TTC549 (cell line): ENCODE measurements at regions not wholly inside any gene's neighbourhood (a gene's known extent, or its start where the extent isn't known, plus 50 kb on each side); places are given as distances from the start of the nearest gene placed in this dataset.

Source experiments
- FAIRE-seq: peaks from 2 replicates; lab custom pipeline; 2012; peaks lifted over from hg19 to GRCh38; lab: Jason Lieb, UNC

DNA sequence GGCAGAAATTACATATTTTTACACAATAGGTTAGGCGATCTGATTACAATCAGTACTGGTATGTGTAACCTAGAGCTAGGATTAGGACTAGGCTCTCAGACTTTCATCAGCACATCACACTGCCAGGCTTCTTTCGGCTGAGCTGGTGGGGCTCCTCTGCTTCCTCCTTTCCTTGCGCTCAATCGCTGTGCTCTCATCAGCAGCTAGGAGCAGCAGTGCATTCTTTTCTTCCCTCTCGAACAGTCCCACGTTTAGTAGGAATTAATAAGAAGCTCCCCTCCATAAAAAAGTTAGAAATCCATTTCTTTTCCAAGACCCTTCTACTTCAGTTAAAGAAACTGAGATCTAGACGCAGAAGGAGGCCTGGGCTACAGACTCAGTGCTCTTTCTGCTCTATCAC is 350.4 kb downstream of the SPRY1 start:
- FAIRE-seq = peak; percentile 69

DNA sequence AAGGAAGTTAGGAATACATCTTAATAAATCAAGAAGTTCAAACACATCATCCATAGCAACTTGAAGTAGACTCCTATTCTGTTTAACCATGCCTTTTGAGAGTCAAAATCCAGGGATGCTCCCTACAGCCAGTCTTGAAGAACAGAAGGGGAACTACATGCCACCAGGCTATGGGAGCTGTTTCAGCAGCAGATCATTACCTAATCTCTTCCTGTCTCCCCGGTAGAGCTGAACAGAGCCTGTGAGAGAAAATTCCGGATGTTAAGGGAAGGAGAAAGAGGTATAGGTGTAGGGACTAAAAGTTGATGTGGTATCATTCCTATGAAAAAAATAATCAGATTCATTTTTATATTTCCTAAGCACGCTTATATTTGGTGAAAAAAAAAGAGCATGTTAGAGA is 352.2 kb downstream of the SPRY1 start:
- FAIRE-seq = peak; percentile 77

DNA sequence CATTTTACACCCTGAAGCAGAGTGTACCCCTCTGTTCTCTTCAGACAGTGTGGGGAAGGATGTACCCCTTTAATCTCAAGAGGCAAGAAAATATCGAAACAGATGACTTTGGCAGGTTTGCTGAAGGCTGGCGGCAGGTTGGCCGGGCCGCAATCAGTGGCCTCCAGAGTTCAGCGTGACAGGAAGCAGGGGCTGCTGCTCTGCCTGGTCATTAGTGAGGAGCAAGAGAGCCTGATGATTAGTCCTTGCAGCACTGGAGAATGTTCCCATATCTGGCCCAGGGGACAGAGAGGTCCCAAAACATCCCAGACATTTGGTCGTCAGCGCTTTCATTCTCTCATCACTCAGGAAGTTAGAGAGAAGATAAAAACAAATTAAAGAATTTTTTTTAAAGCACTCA is 352.8 kb downstream of the SPRY1 start:
- no peak for FAIRE-seq

DNA sequence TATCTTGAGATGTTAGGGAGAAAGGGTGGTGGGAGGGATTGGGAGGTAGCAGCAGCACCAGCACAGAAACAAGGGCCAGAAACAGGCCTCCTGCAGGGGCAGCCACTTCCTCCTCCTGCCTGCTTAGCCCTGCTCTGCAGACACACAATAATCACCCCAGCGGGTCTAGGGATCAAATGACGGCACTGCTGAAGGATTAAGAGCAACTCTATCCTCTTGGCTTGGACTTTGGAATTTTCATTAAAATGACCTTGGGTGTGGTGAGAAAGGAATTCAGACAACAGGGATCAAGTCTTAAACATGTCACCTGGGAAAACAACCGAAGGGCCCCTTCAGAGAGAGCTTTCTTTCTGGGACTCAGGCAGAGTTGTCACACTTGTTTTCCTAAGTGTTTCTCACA is 353.4 kb downstream of the SPRY1 start:
- FAIRE-seq = peak; percentile 96

DNA sequence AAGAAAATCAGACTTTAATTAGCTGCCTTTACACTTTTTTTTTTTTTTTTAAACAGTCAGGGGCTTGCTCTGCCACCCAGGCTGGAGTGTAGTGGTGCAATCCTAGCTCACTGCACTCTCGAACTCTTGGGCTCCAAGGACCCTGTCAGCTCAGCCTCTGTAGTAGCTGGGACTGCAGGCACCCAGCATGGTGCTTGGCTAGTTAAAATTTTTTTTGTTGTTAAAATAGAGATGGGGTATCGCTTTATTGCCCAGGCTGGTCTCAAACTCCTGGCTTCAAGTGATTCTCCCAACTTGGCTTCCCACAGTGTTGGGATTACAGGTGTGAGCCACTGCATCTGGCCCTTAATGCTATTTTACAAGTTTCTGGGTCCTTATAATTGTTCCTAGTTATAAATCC is 359.1 kb downstream of the SPRY1 start:
- no peak for FAIRE-seq

DNA sequence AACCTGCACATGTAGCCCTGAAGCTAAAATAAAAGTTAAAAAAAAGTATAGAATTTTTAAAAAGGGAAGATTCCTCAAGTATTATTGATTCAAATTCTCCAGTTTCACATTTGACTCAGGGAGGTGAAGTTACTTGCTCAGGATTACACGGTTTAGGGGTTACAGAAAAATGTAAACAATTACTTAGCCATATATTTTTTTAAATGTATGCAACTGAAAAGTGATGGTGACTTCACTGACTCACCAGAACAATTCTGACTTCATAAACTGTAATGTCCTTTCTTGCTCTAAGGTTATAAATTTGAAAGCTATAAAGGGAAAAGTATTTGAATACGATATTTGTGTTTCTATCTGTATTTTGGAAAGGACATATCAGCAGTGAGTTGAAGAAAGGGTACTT is 371.2 kb downstream of the SPRY1 start:
- FAIRE-seq = no peak

DNA sequence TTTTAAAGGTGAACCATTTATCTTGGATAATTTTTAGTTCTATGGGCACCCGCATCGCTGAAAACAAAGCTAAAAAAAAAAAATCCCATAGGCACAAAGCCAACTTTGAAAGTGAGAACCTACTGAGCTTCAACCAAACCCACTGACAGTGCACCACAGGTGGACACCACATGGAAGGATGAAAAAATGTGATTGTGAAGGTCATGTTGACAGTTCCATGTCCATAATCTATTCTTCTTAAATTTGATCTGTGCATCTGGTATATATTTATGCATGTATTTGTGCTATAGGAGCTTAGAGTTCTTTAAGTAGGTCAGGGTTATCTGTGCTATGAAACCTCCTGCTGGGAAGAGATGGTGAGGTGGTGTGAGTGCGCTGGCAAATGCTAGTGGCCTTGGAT is 374.3 kb downstream of the SPRY1 start:
- no peak for FAIRE-seq

DNA sequence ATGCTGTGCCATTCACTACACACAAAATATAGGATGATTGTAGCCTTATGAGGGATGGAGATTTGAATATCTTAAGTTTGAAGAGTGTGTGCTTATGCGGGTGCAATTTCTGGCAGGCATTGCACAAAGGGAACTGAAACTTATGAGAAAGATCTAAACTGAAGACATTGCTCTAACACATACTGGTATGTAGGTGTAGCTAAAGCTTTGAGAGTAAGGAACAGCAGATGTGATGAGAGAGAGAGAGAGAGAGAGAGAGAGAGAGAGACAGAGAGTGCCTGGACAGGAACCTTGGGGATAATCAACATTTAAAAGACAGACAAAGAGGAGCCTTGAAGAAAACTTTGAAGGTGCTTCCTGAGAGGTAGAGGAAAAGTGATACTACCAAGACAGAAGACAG is 379.7 kb downstream of the SPRY1 start:
- no peak for FAIRE-seq

DNA sequence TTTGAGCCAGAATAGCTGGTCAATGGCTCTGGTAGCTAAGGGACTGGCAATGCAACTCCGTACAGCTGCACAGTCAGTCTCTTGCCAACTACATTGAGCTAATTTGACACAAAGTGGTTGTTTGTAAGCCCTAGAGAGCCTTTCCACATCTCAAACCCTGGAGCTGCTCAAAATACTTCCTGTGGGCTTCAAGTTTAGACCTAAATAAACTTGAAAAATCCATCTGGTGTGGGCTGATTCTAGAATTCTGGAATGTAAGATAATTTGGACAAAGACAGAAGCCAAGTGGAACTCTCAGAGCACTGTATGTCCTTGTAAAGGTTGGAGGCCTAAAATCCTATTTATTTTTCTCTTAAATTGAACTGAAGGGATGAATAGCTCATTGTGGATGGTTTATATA is 380.8 kb downstream of the SPRY1 start:
- no peak for FAIRE-seq

DNA sequence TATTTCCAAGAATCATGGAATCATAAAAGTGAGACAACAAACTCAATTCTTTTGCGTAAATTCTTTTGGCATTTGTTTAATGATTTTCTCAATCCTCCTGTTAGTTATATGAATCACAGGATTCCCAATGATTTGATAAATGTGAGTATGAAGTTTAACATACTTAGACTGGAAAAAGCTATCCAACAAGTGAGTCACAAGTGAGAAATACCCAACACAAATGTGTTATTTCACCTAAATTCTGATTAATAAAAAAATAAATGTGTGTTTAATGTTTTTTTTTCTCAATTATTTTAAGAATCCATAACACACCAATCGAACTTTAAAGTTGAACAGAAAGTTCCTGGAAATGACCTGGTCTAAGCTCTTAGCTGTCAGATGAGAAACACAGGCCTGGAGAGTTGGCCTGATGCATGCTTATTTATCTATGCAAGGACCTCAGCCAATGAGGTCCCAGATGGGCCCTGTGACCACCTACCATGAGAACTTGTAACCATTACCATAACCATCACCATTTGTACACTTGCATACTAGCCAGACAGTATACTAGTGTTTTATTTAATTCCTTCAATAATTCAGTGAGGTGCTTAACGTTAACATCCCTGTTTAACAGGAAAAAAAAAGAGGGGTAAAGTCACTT is 386.7 kb downstream of the SPRY1 start:
- FAIRE-seq = peak; percentile 68

DNA sequence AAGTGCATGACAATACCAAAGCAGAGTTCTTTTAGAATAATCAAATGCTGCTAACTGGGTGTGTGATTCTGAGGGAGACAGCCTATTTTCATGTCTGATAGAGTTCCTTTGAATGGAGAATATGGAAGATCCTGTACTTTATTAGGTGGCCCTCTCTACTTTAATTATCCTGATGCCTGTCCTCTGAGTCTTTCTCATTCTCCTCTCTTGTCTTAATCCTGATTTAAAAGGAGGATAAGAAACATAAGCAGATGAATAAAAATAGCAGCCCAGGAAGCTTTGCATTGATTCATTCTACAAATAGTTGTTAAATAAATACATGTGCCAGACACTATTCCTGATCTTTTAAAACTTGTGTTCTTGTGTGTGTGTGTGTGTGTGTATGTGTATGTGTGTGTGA is 387.3 kb downstream of the SPRY1 start:
- FAIRE-seq = no peak

DNA sequence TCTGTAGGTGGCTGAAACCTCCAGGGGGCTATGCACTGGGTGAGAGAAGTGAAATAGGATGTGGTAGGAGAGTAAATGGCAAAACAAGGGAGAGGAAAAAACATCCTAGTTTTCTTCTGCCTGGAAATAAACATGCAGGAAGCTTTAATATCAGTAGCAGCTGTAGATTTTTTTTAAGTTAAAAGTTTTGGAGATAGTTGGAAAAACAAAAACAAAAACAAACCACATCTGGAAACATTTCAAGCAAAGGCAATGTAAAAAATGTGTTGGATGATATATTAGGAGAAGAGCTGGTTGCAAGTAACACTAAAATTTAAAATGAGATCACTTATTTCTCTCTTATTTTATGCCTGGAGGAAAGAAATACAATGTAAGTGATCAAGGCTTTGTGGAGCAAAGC is 388.0 kb downstream of the SPRY1 start:
- FAIRE-seq = no peak

DNA sequence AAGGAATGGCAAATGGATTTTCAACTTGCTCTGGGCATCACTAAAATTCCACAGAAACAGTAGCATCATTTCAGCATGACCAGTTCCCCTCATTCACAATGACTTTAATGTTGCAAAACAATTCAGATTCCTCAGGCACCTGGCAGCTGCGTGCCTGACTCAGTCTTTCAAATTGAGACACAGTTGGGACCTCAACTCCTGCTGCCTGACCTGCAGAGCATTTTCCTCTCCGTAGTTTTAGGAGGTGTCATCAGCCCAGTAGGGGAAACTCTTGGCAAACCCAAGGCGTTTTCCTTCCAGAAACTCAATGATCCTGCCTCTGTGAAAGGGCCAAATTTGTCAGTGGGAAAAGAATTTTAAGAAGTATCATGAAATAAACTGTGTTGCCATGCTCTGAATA is 388.9 kb downstream of the SPRY1 start:
- no peak for FAIRE-seq

DNA sequence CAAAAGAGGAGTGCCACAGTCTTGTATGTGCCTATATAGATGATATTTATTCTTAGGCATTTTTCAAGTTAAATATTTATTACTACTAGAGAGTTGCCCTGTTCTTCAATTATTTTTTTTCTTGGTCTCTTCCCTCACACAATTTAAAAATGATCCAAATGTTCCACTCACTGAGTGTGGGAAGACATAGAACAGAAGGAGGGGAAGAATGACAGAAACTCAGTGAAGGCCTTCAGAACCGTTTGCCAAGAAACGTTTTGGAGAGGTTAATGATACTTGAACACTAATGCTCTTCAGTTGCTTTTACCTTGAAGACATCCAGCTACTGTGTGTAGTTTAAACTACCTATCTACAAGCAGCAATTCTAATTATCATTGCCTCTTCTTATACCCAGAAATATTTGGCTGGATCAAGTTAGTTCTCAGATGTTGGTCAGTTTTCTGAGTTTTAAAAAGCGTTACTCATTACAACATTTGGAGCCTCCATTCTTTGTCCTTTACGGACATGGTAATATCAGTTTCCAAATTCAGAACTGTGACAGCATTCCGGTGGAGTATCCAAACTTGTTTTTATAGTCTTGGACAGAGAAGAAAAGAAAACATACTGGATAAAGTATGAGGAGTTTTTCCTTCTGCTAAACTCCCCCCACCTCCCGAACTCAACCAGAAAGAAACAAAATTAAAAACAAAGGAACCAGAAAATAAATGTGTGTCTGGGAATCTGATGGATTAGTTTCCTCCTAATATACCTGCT is 389.7 kb downstream of the SPRY1 start:
- FAIRE-seq = no peak

DNA sequence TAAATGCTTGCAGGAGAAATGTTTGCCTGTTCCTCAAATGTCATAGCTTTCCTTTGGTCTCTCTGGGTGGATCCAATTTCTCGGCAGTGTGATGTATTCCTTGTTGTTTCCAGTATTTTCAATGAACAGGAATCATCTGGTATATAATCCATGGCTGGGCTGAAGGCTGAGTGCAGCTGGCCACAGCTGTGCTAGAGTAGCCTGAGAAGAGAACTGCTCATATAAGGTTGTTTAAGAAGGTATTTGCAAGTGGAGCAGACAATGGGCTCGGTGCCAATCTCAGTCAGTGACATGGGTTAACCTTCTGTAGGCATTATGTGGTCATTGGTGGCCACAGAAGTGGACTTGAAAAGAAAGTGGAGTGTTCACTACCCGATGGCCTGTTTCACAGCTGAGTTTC is 390.3 kb downstream of the SPRY1 start:
- FAIRE-seq = no peak

DNA sequence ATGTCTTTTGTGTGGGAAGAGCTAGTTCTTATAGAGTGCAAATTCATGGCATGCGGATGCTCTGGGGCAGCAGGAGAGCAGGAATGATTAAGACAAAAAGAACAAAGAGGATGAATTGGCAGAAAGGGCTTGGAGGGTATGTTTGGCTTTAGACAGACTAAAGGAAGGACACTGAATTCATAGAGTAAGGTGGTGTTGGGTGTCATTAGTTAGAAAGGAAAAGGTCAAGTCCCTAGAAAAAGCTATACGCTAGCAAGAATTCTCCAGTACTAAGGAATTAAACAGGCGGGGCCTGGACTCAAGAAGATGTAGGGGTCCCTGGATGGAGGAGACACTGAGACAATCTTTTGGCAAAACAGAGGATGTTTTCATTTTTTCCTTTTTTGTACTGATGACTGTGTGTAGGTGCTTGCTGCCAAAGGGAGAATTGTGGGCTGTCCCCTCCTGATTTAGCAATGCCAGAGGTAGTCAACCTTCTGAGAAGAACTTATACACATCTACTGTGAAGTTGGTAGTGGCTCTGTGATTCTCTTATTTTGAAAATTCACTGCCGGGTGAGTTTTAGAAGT is 391.0 kb downstream of the SPRY1 start:
- no peak for FAIRE-seq

DNA sequence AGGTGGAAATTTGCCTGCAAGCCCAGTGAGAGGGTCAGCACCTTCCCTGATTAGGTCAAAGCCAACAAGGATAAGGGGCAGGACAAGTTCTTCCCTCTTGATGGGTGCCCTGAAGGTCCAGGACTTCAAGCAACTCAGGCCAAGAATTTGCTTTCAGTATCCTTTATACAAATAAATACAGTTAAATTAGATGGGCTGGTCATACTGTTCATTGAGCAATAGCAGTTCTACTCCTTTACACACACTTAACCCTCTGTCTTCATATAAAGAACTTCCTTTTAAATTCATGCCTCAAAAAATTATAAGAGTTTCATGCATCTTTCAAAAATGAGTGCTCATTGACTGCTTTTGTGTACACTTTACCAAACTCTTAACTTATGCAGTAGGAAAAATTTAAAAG is 392.0 kb downstream of the SPRY1 start:
- FAIRE-seq = no peak

DNA sequence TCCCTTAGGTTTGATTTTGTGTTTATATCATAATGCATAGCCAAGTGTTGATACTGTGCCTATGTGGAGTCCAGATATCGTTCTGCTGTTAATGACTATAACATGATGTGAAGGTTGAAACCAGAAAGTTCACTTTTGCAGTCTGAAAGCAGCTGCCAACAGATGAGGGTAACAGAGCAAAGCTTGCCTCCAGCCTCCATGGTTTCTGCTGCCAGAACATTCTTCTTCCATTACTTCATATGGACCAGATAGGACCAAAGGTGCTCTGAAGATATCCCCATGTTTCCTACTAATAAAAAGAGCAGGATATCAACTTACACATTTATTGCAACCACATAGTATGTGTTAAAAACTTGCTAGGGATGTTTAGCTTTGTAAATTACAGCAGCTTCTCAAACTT is 394.1 kb downstream of the SPRY1 start:
- FAIRE-seq = no peak

DNA sequence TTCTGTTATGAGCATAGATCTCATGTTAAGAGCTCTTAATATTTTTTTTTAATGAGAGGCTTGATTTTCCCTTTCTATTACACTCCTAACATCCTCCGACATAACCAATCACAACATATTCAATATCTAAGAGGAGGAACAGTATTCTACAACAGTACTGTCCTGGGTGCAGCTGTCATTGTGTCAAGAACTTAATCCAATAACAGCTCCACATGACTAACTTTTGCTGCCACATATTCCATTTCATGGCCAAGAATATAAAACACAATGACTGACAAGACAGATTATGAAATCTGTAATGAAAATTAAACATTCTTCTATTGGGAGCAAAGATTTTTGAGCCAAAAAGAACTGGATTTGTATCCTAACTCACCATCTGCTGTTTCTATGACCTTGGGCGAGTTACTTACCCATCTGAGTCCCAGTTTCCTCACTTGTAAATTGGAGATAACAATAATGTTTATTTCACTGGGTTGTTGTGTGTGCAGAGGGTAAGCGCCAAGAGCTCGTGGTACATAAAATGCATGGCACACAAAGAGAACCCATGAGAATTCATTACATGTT is 405.6 kb downstream of the SPRY1 start:
- FAIRE-seq = no peak

DNA sequence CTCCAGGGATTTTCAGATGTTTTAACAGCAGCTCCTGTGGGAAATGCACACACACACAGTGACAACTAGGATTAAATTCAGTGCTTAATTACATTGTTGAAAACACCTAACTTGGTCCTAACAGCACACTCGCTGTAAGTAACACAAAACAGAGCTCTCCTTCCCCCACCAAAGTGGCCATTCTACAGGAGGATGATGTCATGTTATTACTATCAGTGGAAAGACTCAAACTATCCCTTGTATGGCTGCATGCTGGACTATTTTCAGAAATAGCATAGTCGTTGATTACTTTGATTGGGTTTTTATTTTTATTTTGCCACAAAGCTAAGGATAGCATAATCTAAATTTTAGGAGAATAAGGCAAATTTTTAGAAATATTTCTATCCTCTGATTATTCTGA is 406.3 kb downstream of the SPRY1 start:
- FAIRE-seq = no peak

DNA sequence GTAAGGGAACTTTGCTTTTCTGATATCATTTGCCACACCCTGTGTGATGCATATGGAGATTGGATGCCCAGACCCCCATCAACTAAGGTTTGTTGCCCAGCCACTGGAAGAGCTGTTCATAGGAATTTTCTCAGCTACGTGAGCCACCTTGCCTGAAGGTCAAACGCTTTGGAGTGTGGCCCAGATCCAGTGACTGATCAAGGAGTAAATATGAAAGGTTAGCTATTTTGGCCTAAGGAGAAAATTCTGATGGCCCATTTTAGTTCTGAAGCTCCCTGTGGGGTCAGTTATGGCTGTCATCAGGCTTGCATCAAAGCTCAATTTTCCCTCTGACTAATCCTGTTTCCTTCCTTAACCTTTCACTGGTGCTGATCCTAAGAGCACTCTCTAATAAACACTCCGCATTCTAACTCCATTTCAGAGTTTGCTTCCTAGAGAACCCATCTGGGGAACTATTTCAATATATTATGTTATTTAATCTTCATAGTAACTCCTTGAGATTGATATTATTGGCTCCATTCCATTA is 407.7 kb downstream of the SPRY1 start:
- no peak for FAIRE-seq

DNA sequence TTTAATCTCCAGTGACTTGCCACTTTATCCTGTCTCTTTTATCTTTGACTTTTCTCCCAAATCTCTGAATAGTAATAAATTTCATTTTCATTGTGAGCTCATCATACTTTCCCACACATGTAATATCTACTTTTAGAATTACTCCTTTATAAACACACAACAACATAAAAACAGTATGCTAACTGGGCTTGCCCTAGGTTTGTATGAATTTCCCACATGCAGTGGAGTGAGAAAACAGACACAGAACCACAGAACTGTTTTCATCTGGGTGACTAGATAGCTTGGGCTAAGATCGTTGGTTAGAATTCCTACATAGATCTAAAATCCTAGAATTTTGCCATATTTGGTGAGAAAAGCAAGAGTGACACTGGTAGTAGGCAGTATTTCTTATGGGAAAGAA is 409.5 kb downstream of the SPRY1 start:
- peak; percentile 19 for FAIRE-seq

DNA sequence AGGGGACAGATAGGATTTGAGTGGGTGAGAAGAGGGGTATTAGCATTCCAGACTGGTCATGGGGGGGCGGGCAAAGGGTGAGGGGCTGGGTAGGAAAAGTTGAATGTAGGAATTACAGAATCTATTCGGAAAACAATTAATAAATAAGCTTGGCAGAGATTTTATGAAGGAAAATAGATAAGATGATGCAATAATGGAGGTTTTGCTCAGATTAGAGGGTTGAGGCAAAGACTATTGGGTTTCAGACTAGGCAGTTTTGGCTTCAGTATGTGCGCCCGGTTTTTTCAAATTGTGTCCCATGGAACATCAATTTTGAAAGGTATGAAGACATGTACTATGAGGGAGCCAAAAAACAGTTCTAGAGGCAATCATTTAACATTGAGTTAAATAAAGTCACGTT is 410.6 kb downstream of the SPRY1 start:
- no peak for FAIRE-seq
